Upper lobe of left lung (tissue), 6 donors: ENCODE measurements at regions not wholly inside any gene's neighbourhood (a gene's known extent, or its start where the extent isn't known, plus 50 kb on each side); places are given as distances from the start of the nearest gene placed in this dataset.

Experiments used
- ATAC-seq, 2 donors: fragments of 200-7000 bp; cut with Tn5 transposase; one replicate each; pipeline ENCODE4 v1.9.1; 2022; ENCODE audit warnings: mild to moderate bottlenecking in 2 of 2, moderate library complexity in 2 of 2; ENCODE audit not compliant: low FRiP score in 2 of 2
- DNase-seq, 2 donors: peaks; one replicate each; pipeline ENCODE4 v3.0.0-alpha.2; 2019 to 2020
- H3K27ac ChIP-seq, 4 donors: fragments of 200-600 bp; sonication (generic); one replicate each; pipeline ENCODE4 v1.5.1; 2016 to 2019
- H3K27me3 ChIP-seq, 4 donors: fragments of 200-600 bp; sonication (generic); one replicate each; pipeline ENCODE4 v1.5.1; 2017 to 2019
- H3K36me3 ChIP-seq, 4 donors: fragments of 200-600 bp; sonication (generic); one replicate each; pipeline ENCODE4 v1.5.1; 2016 to 2019
- H3K4me1 ChIP-seq, 4 donors: fragments of 200-600 bp; sonication (generic); one replicate each; pipeline ENCODE4 v1.5.1; 2018 to 2019
- H3K4me3 ChIP-seq, 4 donors: fragments of 200-600 bp; sonication (generic); one replicate each; pipeline ENCODE4 v1.5.1; 2017 to 2019; ENCODE audit warnings: mild to moderate bottlenecking in 2 of 4, moderate library complexity in 1 of 4
- H3K9me3 ChIP-seq, 4 donors: fragments of 200-600 bp; sonication (generic); one replicate each; pipeline ENCODE4 v1.5.1; 2018 to 2019
- CTCF ChIP-seq, 6 experiments: fragments of 450-650 bp in 4 of 6; fragments of 200-600 bp in 2 of 6; sonication (generic) in 2 of 6; IDR thresholded peaks; one replicate each; pipeline ENCODE4 v1.5.1; 2016 to 2019; ENCODE audit warnings: antibody characterized with exemption in 6 of 6
- EP300 ChIP-seq, 4 donors: sonication (generic); formaldehyde crosslinking; IDR thresholded peaks; one replicate each; pipeline ENCODE4 v1.5.1; 2017; ENCODE audit warnings: antibody characterized with exemption in 4 of 4, control low read depth in 2 of 4
- POLR2A ChIP-seq, 4 donors: fragments of 450-650 bp; IDR thresholded peaks; one replicate each; pipeline ENCODE4 v1.5.1; 2016 to 2017; ENCODE audit warnings: antibody characterized with exemption in 4 of 4, mild to moderate bottlenecking in 2 of 4
- POLR2AphosphoS5 ChIP-seq, 2 donors: sonication (generic); formaldehyde crosslinking; IDR thresholded peaks; one replicate each; pipeline ENCODE4 v1.5.1; 2017; ENCODE audit warnings: antibody characterized with exemption in 2 of 2
- WGBS, 2 donors: methylation state at CpG; one replicate each; pipeline ENCODE4 v1.1.5; 2017 to 2018; 5-methylcytosine and 5-hydroxymethylcytosine counted together
- donor health status: DM: no; HTN: no; CAD: no; lungs with moderate emphysema.
- donor health status: DM: no; HTN: yes; CAD: no; lungs with severe emphysema.

GRCh38 chr1:195218428-195219212, 1389.6 kb downstream of the KCNT2 start:
- no peaks in the 10 kb centered on the region for H3K27me3 ChIP-seq
- ATAC-seq = no peak

DNA sequence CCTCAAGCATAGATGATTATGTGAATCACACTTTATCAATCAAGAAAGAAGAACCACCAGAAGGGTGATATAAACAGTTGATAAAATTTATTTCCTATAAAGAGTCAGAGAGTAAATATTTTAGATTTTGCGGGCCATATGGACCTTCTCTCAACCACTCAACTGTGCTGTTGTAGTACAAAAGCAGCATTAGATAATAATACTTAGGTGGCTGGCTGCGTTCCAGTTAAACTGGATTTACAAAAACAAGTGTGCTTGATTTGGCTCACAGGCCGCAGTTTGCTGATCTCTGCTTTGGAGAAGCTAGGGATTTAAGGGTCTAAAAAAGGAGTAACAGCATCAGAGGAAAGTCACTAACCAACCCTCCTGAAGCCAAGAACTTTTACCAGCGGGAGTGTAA, 1406.0 kb downstream of the KCNT2 start:
- H3K4me3 ChIP-seq = no peak overlapping the region
- H3K36me3 ChIP-seq = no peaks in the 10 kb centered on the region
- H3K27ac ChIP-seq = no peak overlapping the region
- H3K27me3 ChIP-seq = no peaks in the 10 kb centered on the region
- no peaks in the 10 kb centered on the region for H3K9me3 ChIP-seq
- WGBS, 2 donors = 38 to 47% methylated on average over 4 of the region's 4 CpGs
- DNase-seq (no peak), ATAC-seq (no peak)
- TF ChIP-seq POLR2A (IDR thresholded peaks at IDR 0.05) (no peak), POLR2AphosphoS5 (IDR thresholded peaks at IDR 0.05) (no peak), EP300 (IDR thresholded peaks at IDR 0.05) (no peak), CTCF (IDR thresholded peaks at IDR 0.05) (no peak)
- no peaks in the 10 kb centered on the region for H3K4me1 ChIP-seq

More at GRCh38 chr1:195218428-195219212, 1389.6 kb downstream of the KCNT2 start:
- H3K4me3 ChIP-seq = no peak overlapping the region
- WGBS, 2 donors = 93 to 94% methylated on average over 15 to 22 of the region's 22 CpGs
- DNase-seq = peak in 1 of 2 donors; percentile 63
- H3K4me1 ChIP-seq = no peaks in the 10 kb centered on the region
- no peak overlapping the region for H3K27ac ChIP-seq
- no peaks in the 10 kb centered on the region for H3K36me3 ChIP-seq
- H3K9me3 ChIP-seq = peaks cover 0 to 5% (median 0%) of the 10 kb centered on the region in 4 donors
- TF ChIP-seq EP300 (IDR thresholded peaks at IDR 0.05) (no peak), POLR2A (IDR thresholded peaks at IDR 0.05) (no peak), CTCF (IDR thresholded peaks at IDR 0.05) (no peak), POLR2AphosphoS5 (IDR thresholded peaks at IDR 0.05) (no peak)

DNA sequence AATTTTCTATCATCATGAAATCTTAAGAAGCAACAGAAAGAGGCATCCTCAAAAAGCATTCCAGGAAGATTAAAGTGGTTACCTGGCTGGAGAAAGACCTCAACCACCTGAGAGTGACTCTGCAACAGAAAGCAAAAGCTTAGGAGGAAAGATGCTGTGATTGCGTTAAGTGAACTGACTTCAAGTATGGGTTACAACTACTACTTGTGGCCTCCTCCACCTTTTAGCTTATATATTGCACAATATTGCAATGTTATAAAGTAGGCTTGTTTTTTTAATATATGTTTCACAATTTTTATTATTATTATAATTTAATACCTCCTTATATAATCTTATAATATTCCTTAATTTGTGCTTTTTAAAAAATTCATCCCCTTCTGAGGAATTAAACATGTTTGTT, 1407.5 kb downstream of the KCNT2 start:
- H3K4me3 ChIP-seq = no peak overlapping the region
- no peaks in the 10 kb centered on the region for H3K27me3 ChIP-seq
- no peak for TF ChIP-seq POLR2A (IDR thresholded peaks at IDR 0.05)
- no peak for TF ChIP-seq CTCF (IDR thresholded peaks at IDR 0.05)
- no peak for TF ChIP-seq EP300 (IDR thresholded peaks at IDR 0.05)
- no peak for TF ChIP-seq POLR2AphosphoS5 (IDR thresholded peaks at IDR 0.05)
- H3K27ac ChIP-seq = no peak overlapping the region
- DNase-seq (no peak), ATAC-seq (no peak)
- H3K4me1 ChIP-seq = no peaks in the 10 kb centered on the region
- no peaks in the 10 kb centered on the region for H3K36me3 ChIP-seq
- H3K9me3 ChIP-seq = no peaks in the 10 kb centered on the region
- WGBS, 2 donors = 64 to 85% methylated on average over 1 of the region's 1 CpG

DNA sequence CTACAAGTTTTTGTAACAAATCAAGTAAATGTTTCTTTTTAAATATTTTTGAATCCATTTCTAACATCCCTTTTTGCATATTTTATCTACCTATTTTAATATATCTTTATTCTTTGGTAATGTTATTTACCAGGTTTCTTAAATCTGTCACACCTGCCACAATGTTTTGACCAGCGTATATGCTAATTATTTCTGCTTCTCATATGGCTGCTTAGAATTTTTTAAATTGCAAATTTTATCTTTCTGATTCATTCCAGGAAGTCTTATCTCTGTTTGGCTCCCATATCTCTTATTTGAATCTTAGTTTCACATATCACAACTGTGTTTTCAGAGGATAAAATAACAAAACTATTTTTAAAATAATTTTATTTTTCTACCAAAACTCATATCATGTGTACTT, 1411.1 kb downstream of the KCNT2 start:
- Histone ChIP-seq H3K36me3 (no peaks in the 10 kb centered on the region), H3K9me3 (no peaks in the 10 kb centered on the region), H3K27ac (no peak overlapping the region), H3K4me3 (no peak overlapping the region), H3K4me1 (no peaks in the 10 kb centered on the region), H3K27me3 (no peaks in the 10 kb centered on the region)
- DNase-seq (no peak), ATAC-seq (no peak)
- TF ChIP-seq POLR2A (IDR thresholded peaks at IDR 0.05) (no peak), CTCF (IDR thresholded peaks at IDR 0.05) (no peak), POLR2AphosphoS5 (IDR thresholded peaks at IDR 0.05) (no peak), EP300 (IDR thresholded peaks at IDR 0.05) (no peak)
- WGBS, 2 donors = 85 to 88% methylated on average over 1 of the region's 1 CpG
